K562 (cell line): ENCODE measurements at regions not wholly inside any gene's neighbourhood (a gene's known extent, or its start where the extent isn't known, plus 50 kb on each side); places are given as distances from the start of the nearest gene placed in this dataset.
A peak's percentile ranks its signal among the peaks of the same experiment; 100 is the strongest.

ENCODE experiments used
- ATAC-seq: fragments of 200-7000 bp; cut with Tn5 transposase; 3 replicates; pipeline ENCODE4 v1.9.1; 2020; ENCODE audit warnings: moderate library complexity
- BruUV-seq: library from RNA; stranded (reverse); fragments of 400-500 nt; replicated peaks from 2 replicates; lab custom pipeline; 2021; lab: Mats Ljungman, UMichigan
- CTCF ChIA-PET: fragments of 300-600 bp; formaldehyde crosslinking; extraction: SDS; loops from one replicate; lab custom pipeline; 2021; ENCODE audit warnings: low intra/inter-chr PET ratio; lab: Yijun Ruan, JAX
- POLR2A ChIA-PET: fragments of 300-600, 350-650 bp; sonication (Branson Sonifier 250); formaldehyde crosslinking; extraction: SDS; loops from one replicate; lab custom pipeline; 2021; ENCODE audit warnings: antibody characterized with exemption, inconsistent platforms; lab: Yijun Ruan, JAX
- DNase-seq, 4 experiments: peaks; one replicate each; pipeline versions ENCODE4 v3.0.0 to v3.0.0-alpha.2; 2011 to 2018; ENCODE audit warnings: low spot score in 3 of 4, mixed read lengths in 3 of 4; ENCODE audit errors: extremely low read depth in 1 of 4
- FAIRE-seq: peaks from 2 replicates; lab custom pipeline; 2011; peaks lifted over from hg19 to GRCh38; lab: Jason Lieb, UNC
- H2AFZ ChIP-seq: 2 replicates; pipeline ENCODE4 v1.6.0; 2011; ENCODE audit warnings: low read depth, low read length, control low read depth, inconsistent platforms
- H3K27ac ChIP-seq: fragments of 200-600 bp; 3 replicates; pipeline ENCODE4 v1.8.0; 2011; ENCODE audit warnings: low read depth, mild to moderate bottlenecking, control low read depth, inconsistent platforms, low read length, moderate library complexity, mixed read lengths; ENCODE audit errors: extremely low read depth
- H3K27me3 ChIP-seq, 2 experiments: fragments of 300-600 bp in 1 of 2; 2 replicates in 1 of 2; 3 replicates in 1 of 2; pipeline versions ENCODE4 v1.6.0 to v1.8.0; 2011; ENCODE audit warnings: inconsistent platforms in 2 of 2, low read length in 2 of 2, mild to moderate bottlenecking in 1 of 2, mixed read lengths in 1 of 2, moderate library complexity in 1 of 2; ENCODE audit not compliant: control insufficient read depth in 2 of 2, insufficient read depth in 2 of 2
- H3K36me3 ChIP-seq: fragments of 300-600 bp; 3 replicates; pipeline ENCODE4 v1.8.0; 2011; ENCODE audit warnings: mild to moderate bottlenecking, low read length, inconsistent platforms; ENCODE audit not compliant: control insufficient read depth, insufficient read depth
- H3K4me1 ChIP-seq, 2 experiments: fragments of 200-600 bp in 1 of 2; replicated peaks in 1 of 2; 2 replicates in 1 of 2; 3 replicates in 1 of 2; pipeline versions ENCODE4 v1.5.1 to v1.8.0; 2011; ENCODE audit warnings: inconsistent platforms in 2 of 2, low read length in 2 of 2, mild to moderate bottlenecking in 1 of 2, mixed read lengths in 1 of 2, moderate library complexity in 1 of 2; ENCODE audit not compliant: control insufficient read depth in 2 of 2, insufficient read depth in 2 of 2
- H3K4me2 ChIP-seq: 2 replicates; pipeline ENCODE4 v1.6.1; 2011; ENCODE audit warnings: low read length, control low read depth, inconsistent platforms, mixed read lengths; ENCODE audit not compliant: insufficient read depth
- H3K4me3 ChIP-seq: fragments of 200-600 bp; sonication (generic), shearing (Covaris generic); 2 replicates; pipeline ENCODE4 v1.5.1; 2016; ENCODE audit warnings: control low read depth, inconsistent platforms
- H3K79me2 ChIP-seq: fragments of 200-600 bp; 3 replicates; pipeline ENCODE4 v1.8.0; 2011; ENCODE audit warnings: low read length, inconsistent platforms; ENCODE audit not compliant: control insufficient read depth, insufficient read depth
- H3K9ac ChIP-seq, 2 experiments: 2 replicates each; pipeline versions ENCODE4 v1.6.0 to v1.6.1; 2011; ENCODE audit warnings: low read depth in 2 of 2, low read length in 2 of 2, control low read depth in 1 of 2, inconsistent platforms in 1 of 2, mild to moderate bottlenecking in 1 of 2, mixed read lengths in 1 of 2; ENCODE audit not compliant: insufficient read depth in 1 of 2
- H3K9me1 ChIP-seq: one replicate; pipeline ENCODE4 v1.6.0; 2011; ENCODE audit warnings: inconsistent platforms, mild to moderate bottlenecking, low read length, moderate library complexity; ENCODE audit not compliant: control insufficient read depth, insufficient read depth
- H3K9me3 ChIP-seq: replicated peaks from 2 replicates; pipeline ENCODE4 v1.5.1; 2011; ENCODE audit warnings: low read depth, low read length, inconsistent platforms; ENCODE audit not compliant: control insufficient read depth, insufficient read depth
- H4K20me1 ChIP-seq: replicated peaks from 2 replicates; pipeline ENCODE4 v1.6.1; 2011; ENCODE audit warnings: low read length, inconsistent platforms, mixed read lengths; ENCODE audit not compliant: control insufficient read depth, insufficient read depth
- RAD21 ChIP-seq, 2 experiments: fragments of 250-450 bp in 1 of 2; fragments of 450-650 bp in 1 of 2; sonication (Bioruptor Pico) in 1 of 2; formaldehyde crosslinking in 1 of 2; IDR thresholded peaks in 1 of 2; conservative IDR thresholded peaks in 1 of 2; 2 replicates each; pipeline versions ENCODE4 v1.4.0 to v1.8.0; 2020 to 2022; ENCODE audit warnings: mild to moderate bottlenecking in 2 of 2, moderate library complexity in 1 of 2
- WGBS: fragments of 100-300 bp; shearing (Covaris generic); methylation state at CpG from one replicate; pipeline ENCODE4 v1.1.6; 2016; ENCODE audit warnings: low coverage, mixed read lengths; ENCODE audit not compliant: insufficient coverage; ENCODE audit errors: missing lambda C conversion rate; 5-methylcytosine and 5-hydroxymethylcytosine counted together
- in situ Hi-C: fragments of 300-500 bp; cut with MboI; formaldehyde crosslinking; loops from 4 replicates; pipeline ENCODE4 v1.15.0; 2018; ENCODE audit warnings: inconsistent platforms, mixed read lengths
- intact Hi-C: fragments of 100-400 bp; cut with micrococcal nuclease; formaldehyde crosslinking; loops from 2 replicates; pipeline ENCODE4 v1.14.2; 2022
- TF ChIP-seq, protein P1 (sequence below), 3 experiments: IDR thresholded peaks in 2 of 3; conservative IDR thresholded peaks in 1 of 3; 2 replicates each; pipeline ENCODE4 v1.5.1; 2011 to 2012; ENCODE audit warnings: low read length in 3 of 3, mild to moderate bottlenecking in 3 of 3, control low read depth in 2 of 3, improper control_type of control experiment in 1 of 3, inconsistent platforms in 1 of 3, low read depth in 1 of 3, mixed read lengths in 1 of 3, moderate library complexity in 1 of 3; ENCODE audit not compliant: insufficient read depth in 2 of 3
- TF ChIP-seq, protein P2 (sequence below), 3 experiments: fragments of 200-800 bp in 1 of 3; fragments of 250-450 bp in 1 of 3; fragments of 450-650 bp in 1 of 3; sonication (Bioruptor Pico) in 1 of 3; sonication (Bioruptor generic) in 1 of 3; formaldehyde crosslinking in 1 of 3; IDR thresholded peaks; 2 replicates each; pipeline versions ENCODE4 v1.6.1 to v1.8.0; 2016 to 2022; ENCODE audit warnings: mild to moderate bottlenecking in 2 of 3, missing genetic modification characterization in 2 of 3, missing compliant biosample characterization in 1 of 3, moderate library complexity in 1 of 3

- ATAC-seq (0 out of 3 replicates have a peak, but pooled peaks have one; percentile 23), DNase-seq (no peak), FAIRE-seq (no peak)
- no peaks in the 10 kb centered on the region for H3K79me2 ChIP-seq
- H3K9me1 ChIP-seq: no peaks in the 10 kb centered on the region
- 0 out of 5 replicates have a peak, but pooled peaks cover 0 to 4% of the 10 kb centered on the region in 2 experiments for H3K4me1 ChIP-seq
- in situ Hi-C loops: no loop called here
- H3K4me2 ChIP-seq: no peak overlapping the region; the same call in 1 of the 2 replicates
- H3K27me3 ChIP-seq: peaks cover 0 to 25% of the 10 kb centered on the region in 2 experiments; a peak in 2 of 5 replicates
- no peaks in the 10 kb centered on the region for H4K20me1 ChIP-seq
- H3K9ac ChIP-seq: no peak overlapping the region
- TF ChIP-seq RAD21 (CRISPR knock-in tag; conservative IDR thresholded peaks at IDR 0.05 in 1 of 2, IDR thresholded peaks at IDR 0.05 in 1 of 2): 0 out of 4 replicates have a peak, but pooled peaks of 1 of the 2 experiments have one; percentile 7
- TF ChIP-seq, protein P1, sequence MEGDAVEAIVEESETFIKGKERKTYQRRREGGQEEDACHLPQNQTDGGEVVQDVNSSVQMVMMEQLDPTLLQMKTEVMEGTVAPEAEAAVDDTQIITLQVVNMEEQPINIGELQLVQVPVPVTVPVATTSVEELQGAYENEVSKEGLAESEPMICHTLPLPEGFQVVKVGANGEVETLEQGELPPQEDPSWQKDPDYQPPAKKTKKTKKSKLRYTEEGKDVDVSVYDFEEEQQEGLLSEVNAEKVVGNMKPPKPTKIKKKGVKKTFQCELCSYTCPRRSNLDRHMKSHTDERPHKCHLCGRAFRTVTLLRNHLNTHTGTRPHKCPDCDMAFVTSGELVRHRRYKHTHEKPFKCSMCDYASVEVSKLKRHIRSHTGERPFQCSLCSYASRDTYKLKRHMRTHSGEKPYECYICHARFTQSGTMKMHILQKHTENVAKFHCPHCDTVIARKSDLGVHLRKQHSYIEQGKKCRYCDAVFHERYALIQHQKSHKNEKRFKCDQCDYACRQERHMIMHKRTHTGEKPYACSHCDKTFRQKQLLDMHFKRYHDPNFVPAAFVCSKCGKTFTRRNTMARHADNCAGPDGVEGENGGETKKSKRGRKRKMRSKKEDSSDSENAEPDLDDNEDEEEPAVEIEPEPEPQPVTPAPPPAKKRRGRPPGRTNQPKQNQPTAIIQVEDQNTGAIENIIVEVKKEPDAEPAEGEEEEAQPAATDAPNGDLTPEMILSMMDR (IDR thresholded peaks at IDR 0.05 in 2 of 3, conservative IDR thresholded peaks at IDR 0.05 in 1 of 3; ENCODE audit: insufficient read depth in 2 of 3, low read depth in 1 of 3, low read length in 3 of 3): peak in 2 of 3 experiments; percentile 17 to 19; a peak in 2 of 6 replicates
- TF ChIP-seq, protein P2, sequence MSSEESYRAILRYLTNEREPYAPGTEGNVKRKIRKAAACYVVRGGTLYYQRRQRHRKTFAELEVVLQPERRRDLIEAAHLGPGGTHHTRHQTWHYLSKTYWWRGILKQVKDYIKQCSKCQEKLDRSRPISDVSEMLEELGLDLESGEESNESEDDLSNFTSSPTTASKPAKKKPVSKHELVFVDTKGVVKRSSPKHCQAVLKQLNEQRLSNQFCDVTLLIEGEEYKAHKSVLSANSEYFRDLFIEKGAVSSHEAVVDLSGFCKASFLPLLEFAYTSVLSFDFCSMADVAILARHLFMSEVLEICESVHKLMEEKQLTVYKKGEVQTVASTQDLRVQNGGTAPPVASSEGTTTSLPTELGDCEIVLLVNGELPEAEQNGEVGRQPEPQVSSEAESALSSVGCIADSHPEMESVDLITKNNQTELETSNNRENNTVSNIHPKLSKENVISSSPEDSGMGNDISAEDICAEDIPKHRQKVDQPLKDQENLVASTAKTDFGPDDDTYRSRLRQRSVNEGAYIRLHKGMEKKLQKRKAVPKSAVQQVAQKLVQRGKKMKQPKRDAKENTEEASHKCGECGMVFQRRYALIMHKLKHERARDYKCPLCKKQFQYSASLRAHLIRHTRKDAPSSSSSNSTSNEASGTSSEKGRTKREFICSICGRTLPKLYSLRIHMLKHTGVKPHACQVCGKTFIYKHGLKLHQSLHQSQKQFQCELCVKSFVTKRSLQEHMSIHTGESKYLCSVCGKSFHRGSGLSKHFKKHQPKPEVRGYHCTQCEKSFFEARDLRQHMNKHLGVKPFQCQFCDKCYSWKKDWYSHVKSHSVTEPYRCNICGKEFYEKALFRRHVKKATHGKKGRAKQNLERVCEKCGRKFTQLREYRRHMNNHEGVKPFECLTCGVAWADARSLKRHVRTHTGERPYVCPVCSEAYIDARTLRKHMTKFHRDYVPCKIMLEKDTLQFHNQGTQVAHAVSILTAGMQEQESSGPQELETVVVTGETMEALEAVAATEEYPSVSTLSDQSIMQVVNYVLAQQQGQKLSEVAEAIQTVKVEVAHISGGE (CRISPR knock-in tag; IDR thresholded peaks at IDR 0.05): no peak
- no peaks in the 10 kb centered on the region for H3K9me3 ChIP-seq
- H3K36me3 ChIP-seq: no peaks in the 10 kb centered on the region
- ChIA-PET POLR2A (interaction anchor here (2.5 kb wide), 1 partner anchor 11 kb away, joined by 11 read pairs; no protein-coding TSS in a partner anchor), CTCF (no interaction called here)
- no peak overlapping the region for H2AFZ ChIP-seq
- H3K27ac ChIP-seq: no peak overlapping the region
- BruUV-seq: no TSS peak
- intact Hi-C loops: no loop called here
- no peak overlapping the region for H3K4me3 ChIP-seq
- WGBS: 2% methylated on average over 8 of the region's 8 CpGs
Observed at GRCh38 chr1:30601316-30602085, 121.9 kb downstream of the MATN1 start.
